RWPE1 (cell line): ENCODE measurements at regions not wholly inside any gene's neighbourhood (a gene's known extent, or its start where the extent isn't known, plus 50 kb on each side); places are given as distances from the start of the nearest gene placed in this dataset.

Experiments
- CTCF ChIA-PET: fragments of 350-600 bp; sonication (Branson Sonifier 250); formaldehyde crosslinking; extraction: SDS; loops from one replicate; lab custom pipeline; 2021; lab: Yijun Ruan, JAX
- POLR2A ChIA-PET: fragments of 400-600 bp; formaldehyde crosslinking; extraction: SDS; loops from one replicate; lab custom pipeline; 2020; ENCODE audit warnings: antibody characterized with exemption; ENCODE audit not compliant: low non-redundant PET; lab: Yijun Ruan, JAX
- DNase-seq: peaks from one replicate; pipeline ENCODE4 v3.0.0; 2012; ENCODE audit warnings: low spot score
- H3K27ac ChIP-seq: fragments of 450-650 bp; 2 replicates; pipeline ENCODE4 v1.5.1; 2017
- CTCF ChIP-seq: fragments of 450-650 bp; conservative IDR thresholded peaks from 2 replicates; pipeline ENCODE4 v1.5.1; 2017; ENCODE audit warnings: low read depth, mild to moderate bottlenecking

GRCh38 chr11:128187377-128187776, 400.0 kb downstream of the ETS1 start:
- ChIA-PET CTCF (no interaction called here), POLR2A (no interaction called here)
- DNase-seq, result no peak
- H3K27ac ChIP-seq, result no peak overlapping the region
- TF ChIP-seq CTCF, result no peak

GRCh38 chr11:128184981-128185380, 402.4 kb downstream of the ETS1 start:
- no peak for TF ChIP-seq CTCF
- DNase-seq, result no peak
- ChIA-PET POLR2A (no interaction called here), CTCF (no interaction called here)
- no peak overlapping the region for H3K27ac ChIP-seq

GRCh38 chr11:128182844-128183243, 404.5 kb downstream of the ETS1 start:
- ChIA-PET CTCF (no interaction called here), POLR2A (no interaction called here)
- no peak overlapping the region for H3K27ac ChIP-seq
- TF ChIP-seq CTCF, result no peak
- DNase-seq, result no peak

- H3K27ac ChIP-seq, result no peak overlapping the region
- ChIA-PET POLR2A (no interaction called here), CTCF (no interaction called here)
- no peak for TF ChIP-seq CTCF
- no peak for DNase-seq
Measured at GRCh38 chr11:128181984-128182383, 405.4 kb downstream of the ETS1 start.

- H3K27ac ChIP-seq, result peak overlapping the region; percentile 89
- no peak for DNase-seq
- TF ChIP-seq CTCF, result no peak
- ChIA-PET POLR2A (no interaction called here), CTCF (interaction anchor here (0.8 kb wide), 1 partner anchor 9 kb away, joined by 3 read pairs; no protein-coding TSS in a partner anchor)
Measured at GRCh38 chr11:128181088-128181480, 406.3 kb downstream of the ETS1 start.

GRCh38 chr11:128180441-128181087, 406.8 kb downstream of the ETS1 start:
- ChIA-PET CTCF (interaction anchor here (0.8 kb wide), 1 partner anchor 8 kb away, joined by 3 read pairs; no protein-coding TSS in a partner anchor), POLR2A (no interaction called here)

More at GRCh38 chr11:128180441-128181087, 406.8 kb downstream of the ETS1 start:
- peak overlapping the region; percentile 89 for H3K27ac ChIP-seq
- peak; percentile 83 for DNase-seq
- no peak for TF ChIP-seq CTCF
